ENCODE measurements at regions not wholly inside any gene's neighbourhood (a gene's known extent, or its start where the extent isn't known, plus 50 kb on each side); places are given as distances from the start of the nearest gene placed in this dataset.

DNA sequence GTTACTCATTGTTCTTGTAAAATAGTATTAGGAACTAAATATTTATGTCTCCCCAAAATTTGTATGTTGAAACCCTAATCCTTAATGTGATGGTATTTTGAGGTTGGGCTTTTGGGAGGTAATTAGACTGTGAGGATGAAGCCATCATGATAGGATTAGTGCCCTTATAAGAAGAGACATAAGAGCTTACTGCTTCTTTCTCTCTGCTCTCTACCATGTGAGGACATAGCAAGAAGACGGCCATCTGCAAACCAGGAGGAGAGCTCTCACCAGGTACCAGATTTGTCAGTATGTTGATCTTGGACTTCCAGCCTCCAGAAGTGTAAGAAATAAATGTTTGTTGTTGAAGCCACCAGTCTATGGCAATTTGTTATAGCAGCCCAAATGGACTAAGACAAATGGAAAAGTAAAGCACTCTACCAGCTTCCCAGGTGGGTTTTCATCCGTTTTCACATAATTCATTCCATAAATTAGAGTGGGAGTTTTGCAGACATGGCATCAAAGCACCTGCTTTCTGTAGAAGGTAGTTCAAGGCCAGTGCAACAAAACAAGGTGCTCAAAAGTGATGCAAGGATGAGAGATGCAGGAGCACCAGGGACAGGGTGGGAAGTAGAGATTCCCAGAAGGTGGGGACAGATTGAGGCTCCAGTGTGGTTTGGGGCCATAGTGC, 70.7 kb downstream of the MYCN start:
- no peak for TF ChIP-seq TEAD4 (IDR thresholded peaks at IDR 0.05; ENCODE audit: low read depth, low read length)
- TF ChIP-seq CEBPB (IDR thresholded peaks at IDR 0.05; ENCODE audit: low read depth, low read length) = no peak
- TF ChIP-seq BRCA1 (IDR thresholded peaks at IDR 0.05; ENCODE audit: low read depth, low read length) = no peak

All from H1 (cell line).